ENCODE measurements at regions not wholly inside any gene's neighbourhood (a gene's known extent, or its start where the extent isn't known, plus 50 kb on each side); places are given as distances from the start of the nearest gene placed in this dataset.

DNA sequence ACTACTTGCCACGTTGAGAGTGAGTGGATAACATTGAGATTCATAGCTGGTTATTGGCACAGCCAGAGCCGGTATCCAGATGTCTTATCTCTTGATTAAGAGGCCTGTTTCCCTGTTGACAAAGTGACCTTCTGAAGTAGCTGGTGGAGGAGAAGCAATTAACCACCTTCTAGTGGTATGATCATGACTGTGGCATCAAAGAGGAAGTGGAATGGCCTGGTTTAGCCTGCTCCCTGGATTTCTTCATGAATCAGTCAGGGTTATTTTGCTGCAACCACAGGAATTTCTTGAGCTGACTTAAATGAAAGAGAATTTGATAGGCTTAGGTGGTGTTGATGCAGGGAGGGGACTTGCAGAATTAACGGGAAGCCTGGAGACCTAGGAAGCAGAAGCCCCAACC is 398.3 kb downstream of the MFSD1 start:
- H3K36me3 ChIP-seq (ENCODE audit: insufficient read depth, low read length), result no peaks in the 10 kb centered on the region
- ChIA-PET CTCF (ENCODE audit: unreplicated experiment) (no interaction called here), POLR2A (no interaction called here)
- no peaks in the 10 kb centered on the region for H3K79me2 ChIP-seq (ENCODE audit: insufficient read depth, low read depth, low read length)
- H3K4me1 ChIP-seq (ENCODE audit: insufficient read depth, low read length, poor library complexity, severe bottlenecking), result no peaks in the 10 kb centered on the region
- no peak overlapping the region for H2AFZ ChIP-seq (ENCODE audit: low read length)
- intact Hi-C loops (cut with micrococcal nuclease; ENCODE audit: unreplicated experiment), result no loop called here
- no peaks in the 10 kb centered on the region for H4K20me1 ChIP-seq (ENCODE audit: insufficient read depth, low read length)
- no peak for DNase-seq (ENCODE audit: low spot score)
- no peak overlapping the region for H3K4me3 ChIP-seq (ENCODE audit: low read depth, low read length, poor library complexity, severe bottlenecking)
- TF ChIP-seq EZH2phosphoT487 (IDR thresholded peaks at IDR 0.05; ENCODE audit: borderline replicate concordance, low read depth, low read length), result no peak
- TF ChIP-seq CTCF (conservative IDR thresholded peaks at IDR 0.05; ENCODE audit: low read length), result no peak
- BruUV-seq (replicated peaks), result no TSS peak
- H3K9me2 ChIP-seq (ENCODE audit: insufficient read depth, low read length), result no peaks in the 10 kb centered on the region
- no peak overlapping the region for H3K27ac ChIP-seq (ENCODE audit: low read depth, low read length, poor library complexity, severe bottlenecking)
- H3K4me2 ChIP-seq (ENCODE audit: low read length), result no peak overlapping the region
- H3K9me3 ChIP-seq (ENCODE audit: low read length), result no peaks in the 10 kb centered on the region

DNA sequence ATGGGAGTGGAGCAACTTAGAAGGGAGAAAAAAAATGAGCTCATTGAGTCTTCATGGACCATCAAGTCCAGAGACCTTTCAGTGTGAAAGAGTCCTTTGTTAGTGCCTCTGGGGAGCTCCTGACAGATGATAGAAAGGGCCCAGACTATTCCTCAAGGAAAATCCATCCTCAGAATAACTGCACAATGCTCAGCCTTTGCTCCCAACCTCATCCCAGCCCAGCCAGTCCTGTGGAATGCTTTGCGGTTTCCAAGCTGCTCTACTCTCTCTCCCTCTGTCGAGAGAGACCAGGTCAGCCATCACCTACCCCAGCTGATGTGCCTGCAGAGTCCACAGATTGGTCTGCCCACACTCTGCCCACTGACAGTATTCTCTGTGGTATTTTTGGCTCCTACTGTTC is 406.2 kb downstream of the MFSD1 start:
- Histone ChIP-seq H3K4me1 (ENCODE audit: insufficient read depth, low read length, poor library complexity, severe bottlenecking) (no peaks in the 10 kb centered on the region), H3K27ac (ENCODE audit: low read depth, low read length, poor library complexity, severe bottlenecking) (no peak overlapping the region), H3K4me2 (ENCODE audit: low read length) (no peak overlapping the region), H2AFZ (ENCODE audit: low read length) (no peak overlapping the region), H3K79me2 (ENCODE audit: insufficient read depth, low read depth, low read length) (no peaks in the 10 kb centered on the region), H3K4me3 (ENCODE audit: low read depth, low read length, poor library complexity, severe bottlenecking) (no peak overlapping the region), H4K20me1 (ENCODE audit: insufficient read depth, low read length) (no peaks in the 10 kb centered on the region), H3K9me3 (ENCODE audit: low read length) (no peaks in the 10 kb centered on the region), H3K36me3 (ENCODE audit: insufficient read depth, low read length) (no peaks in the 10 kb centered on the region), H3K9me2 (ENCODE audit: insufficient read depth, low read length) (no peaks in the 10 kb centered on the region)
- POLR2A ChIA-PET, result interaction anchor here (1.6 kb wide), 1 partner anchor 9 kb away, joined by 3 read pairs; no protein-coding TSS in a partner anchor
- intact Hi-C loops (cut with micrococcal nuclease; ENCODE audit: unreplicated experiment), result no loop called here
- CTCF ChIA-PET (ENCODE audit: unreplicated experiment), result interaction anchor here (0.6 kb wide), 1 partner anchor 12 kb away, joined by 3 read pairs; no protein-coding TSS in a partner anchor
- BruUV-seq (replicated peaks), result no TSS peak
- no peak for TF ChIP-seq EZH2phosphoT487 (IDR thresholded peaks at IDR 0.05; ENCODE audit: borderline replicate concordance, low read depth, low read length)
- no peak for TF ChIP-seq CTCF (conservative IDR thresholded peaks at IDR 0.05; ENCODE audit: low read length)
- no peak for DNase-seq (ENCODE audit: low spot score)

GRCh38 chr3:159209459-159209858 is 407.6 kb downstream of the MFSD1 start:
- H3K9me2 ChIP-seq (ENCODE audit: insufficient read depth, low read length), result no peaks in the 10 kb centered on the region
- no peak overlapping the region for H3K27ac ChIP-seq (ENCODE audit: low read depth, low read length, poor library complexity, severe bottlenecking)
- no TSS peak for BruUV-seq (replicated peaks)
- no peak for DNase-seq (ENCODE audit: low spot score)
- ChIA-PET CTCF (ENCODE audit: unreplicated experiment) (no interaction called here), POLR2A (interaction anchor here (0.6 kb wide), 1 partner anchor 1078 kb away, joined by 3 read pairs; no protein-coding TSS in a partner anchor)
- H3K4me2 ChIP-seq (ENCODE audit: low read length), result no peak overlapping the region
- no peaks in the 10 kb centered on the region for H3K4me1 ChIP-seq (ENCODE audit: insufficient read depth, low read length, poor library complexity, severe bottlenecking)
- TF ChIP-seq CTCF (conservative IDR thresholded peaks at IDR 0.05; ENCODE audit: low read length) (no peak), EZH2phosphoT487 (IDR thresholded peaks at IDR 0.05; ENCODE audit: borderline replicate concordance, low read depth, low read length) (no peak)
- no peak overlapping the region for H3K4me3 ChIP-seq (ENCODE audit: low read depth, low read length, poor library complexity, severe bottlenecking)
- H3K36me3 ChIP-seq (ENCODE audit: insufficient read depth, low read length), result no peaks in the 10 kb centered on the region
- H3K9me3 ChIP-seq (ENCODE audit: low read length), result no peaks in the 10 kb centered on the region
- intact Hi-C loops (cut with micrococcal nuclease; ENCODE audit: unreplicated experiment), result no loop called here
- H4K20me1 ChIP-seq (ENCODE audit: insufficient read depth, low read length), result no peaks in the 10 kb centered on the region
- H2AFZ ChIP-seq (ENCODE audit: low read length), result no peak overlapping the region
- H3K79me2 ChIP-seq (ENCODE audit: insufficient read depth, low read depth, low read length), result no peaks in the 10 kb centered on the region

All from OCI-LY7 (cell line).